HEK293 (cell line): ENCODE measurements at regions not wholly inside any gene's neighbourhood (a gene's known extent, or its start where the extent isn't known, plus 50 kb on each side); places are given as distances from the start of the nearest gene placed in this dataset.

Experiments
- CTCF ChIA-PET: fragments of 350-600 bp; formaldehyde crosslinking; extraction: SDS; loops from one replicate; lab custom pipeline; 2021; ENCODE audit warnings: antibody characterized with exemption; lab: Yijun Ruan, JAX
- POLR2A ChIA-PET: fragments of 300-600 bp; formaldehyde crosslinking; extraction: SDS; loops from one replicate; lab custom pipeline; 2020; ENCODE audit warnings: antibody characterized with exemption, inconsistent platforms; lab: Yijun Ruan, JAX
- H3K27ac ChIP-seq: fragments of 200-500 bp; sonication (Bioruptor generic); 2 replicates; pipeline ENCODE4 v1.5.1; 2014; ENCODE audit warnings: low read depth, low read length, control low read depth, inconsistent platforms; ENCODE audit errors: extremely low read depth
- H3K36me3 ChIP-seq, 2 experiments: fragments of 200-500 bp in 1 of 2; sonication (Bioruptor generic) in 1 of 2; 1 replicate in 1 of 2; 2 replicates in 1 of 2; pipeline ENCODE4 v1.5.1; 2014 to 2017; ENCODE audit warnings: inconsistent platforms in 2 of 2, low read length in 2 of 2; ENCODE audit not compliant: control insufficient read depth in 2 of 2, insufficient read depth in 1 of 2
- H3K4me1 ChIP-seq: fragments of 200-500 bp; sonication (Bioruptor generic); 2 replicates; pipeline ENCODE4 v1.5.1; 2014; ENCODE audit warnings: mild to moderate bottlenecking, low read length, inconsistent platforms; ENCODE audit not compliant: control insufficient read depth, insufficient read depth
- H3K4me3 ChIP-seq: 2 replicates; pipeline ENCODE4 v1.5.1; 2011; ENCODE audit warnings: low read depth, mild to moderate bottlenecking, control low read depth, low read length, moderate library complexity
- H3K9me3 ChIP-seq: fragments of 200-500 bp; sonication (Bioruptor generic); 2 replicates; pipeline ENCODE4 v1.5.1; 2014; ENCODE audit warnings: low read depth, low read length, inconsistent platforms; ENCODE audit not compliant: control insufficient read depth, insufficient read depth
- GLIS2 ChIP-seq: fragments of 450-650 bp; formaldehyde crosslinking; IDR thresholded peaks from 2 replicates; pipeline ENCODE4 v1.5.1; 2016; ENCODE audit warnings: missing biosample characterization, missing genetic modification characterization
- HIC1 ChIP-seq: fragments of 450-650 bp; formaldehyde crosslinking; IDR thresholded peaks from 2 replicates; pipeline ENCODE4 v1.5.1; 2016; ENCODE audit warnings: missing biosample characterization, missing genetic modification characterization
- HOXD13 ChIP-seq: sonication (generic); formaldehyde crosslinking; IDR thresholded peaks from 2 replicates; pipeline ENCODE4 v1.8.0; 2022; ENCODE audit warnings: missing genetic modification reagents, borderline replicate concordance
- RBAK ChIP-seq: fragments of 450-650 bp; formaldehyde crosslinking; IDR thresholded peaks from 2 replicates; pipeline ENCODE4 v1.5.1; 2016; ENCODE audit warnings: missing biosample characterization, missing genetic modification characterization
- ZNF155 ChIP-seq: fragments of 450-650 bp; formaldehyde crosslinking; IDR thresholded peaks from 2 replicates; pipeline ENCODE4 v1.5.1; 2016; ENCODE audit warnings: missing biosample characterization, missing genetic modification characterization
- ZNF184 ChIP-seq: fragments of 450-650 bp; IDR thresholded peaks from 2 replicates; pipeline ENCODE4 v1.5.1; 2018; ENCODE audit warnings: missing biosample characterization, mild to moderate bottlenecking, missing genetic modification characterization
- ZNF335 ChIP-seq: fragments of 450-650 bp; formaldehyde crosslinking; conservative IDR thresholded peaks from 2 replicates; pipeline ENCODE4 v1.5.1; 2016; ENCODE audit warnings: missing biosample characterization, missing genetic modification characterization
- ZNF433 ChIP-seq: fragments of 450-650 bp; formaldehyde crosslinking; IDR thresholded peaks from 2 replicates; pipeline ENCODE4 v1.5.1; 2016; ENCODE audit warnings: missing biosample characterization, missing genetic modification characterization, low read depth
- ZNF560 ChIP-seq: fragments of 450-650 bp; formaldehyde crosslinking; IDR thresholded peaks from 2 replicates; pipeline ENCODE4 v1.5.1; 2017; ENCODE audit warnings: missing biosample characterization, missing genetic modification characterization, borderline replicate concordance
- ZNF660 ChIP-seq: fragments of 450-650 bp; IDR thresholded peaks from 2 replicates; pipeline ENCODE4 v1.5.1; 2018; ENCODE audit warnings: missing biosample characterization, mild to moderate bottlenecking, missing genetic modification characterization
- ZNF76 ChIP-seq: fragments of 450-650 bp; formaldehyde crosslinking; IDR thresholded peaks from 2 replicates; pipeline ENCODE4; 2016; ENCODE audit warnings: low read depth, missing biosample characterization, missing genetic modification characterization, borderline replicate concordance
- ZNF777 ChIP-seq: fragments of 450-650 bp; formaldehyde crosslinking; IDR thresholded peaks from 2 replicates; pipeline ENCODE4 v1.5.1; 2017; ENCODE audit warnings: missing biosample characterization, missing genetic modification characterization, borderline replicate concordance
- TF ChIP-seq, protein P1 (sequence below): fragments of 450-650 bp; formaldehyde crosslinking; IDR thresholded peaks from 2 replicates; pipeline ENCODE4 v1.5.1; 2016; ENCODE audit warnings: missing biosample characterization, missing genetic modification characterization
- TF ChIP-seq, protein P2 (sequence below): fragments of 450-650 bp; formaldehyde crosslinking; IDR thresholded peaks from 2 replicates; pipeline ENCODE4 v1.5.1; 2016; ENCODE audit warnings: missing biosample characterization, missing genetic modification characterization
- TF ChIP-seq, protein P3 (sequence below): fragments of 450-650 bp; formaldehyde crosslinking; IDR thresholded peaks from 2 replicates; pipeline ENCODE4 v1.5.1; 2016; ENCODE audit warnings: missing biosample characterization, missing genetic modification characterization, low read depth
- TF ChIP-seq, protein P4 (sequence below): fragments of 450-650 bp; formaldehyde crosslinking; IDR thresholded peaks from 2 replicates; pipeline ENCODE4 v1.5.1; 2016; ENCODE audit warnings: missing biosample characterization, missing genetic modification characterization, borderline replicate concordance

DNA sequence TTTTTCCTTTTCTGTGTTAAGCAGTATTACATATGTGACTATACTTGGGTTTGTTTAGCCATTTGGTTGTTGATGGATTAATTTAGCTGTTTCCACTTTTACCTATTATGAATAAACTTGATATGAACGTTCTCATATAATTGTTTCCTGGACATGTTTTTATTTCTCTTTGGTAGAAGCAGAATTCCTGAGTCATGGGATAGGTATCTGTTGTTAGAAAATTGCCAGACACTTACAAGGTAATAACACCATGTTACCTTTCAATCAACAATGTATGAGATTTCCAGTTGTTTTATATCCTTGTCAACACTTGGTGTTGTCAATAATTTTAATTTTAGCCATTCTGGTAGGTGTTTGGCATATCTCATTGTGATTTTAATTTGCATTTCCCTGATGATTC lies 475.4 kb downstream of the IGSF11 start:
- POLR2A ChIA-PET: no interaction called here

DNA sequence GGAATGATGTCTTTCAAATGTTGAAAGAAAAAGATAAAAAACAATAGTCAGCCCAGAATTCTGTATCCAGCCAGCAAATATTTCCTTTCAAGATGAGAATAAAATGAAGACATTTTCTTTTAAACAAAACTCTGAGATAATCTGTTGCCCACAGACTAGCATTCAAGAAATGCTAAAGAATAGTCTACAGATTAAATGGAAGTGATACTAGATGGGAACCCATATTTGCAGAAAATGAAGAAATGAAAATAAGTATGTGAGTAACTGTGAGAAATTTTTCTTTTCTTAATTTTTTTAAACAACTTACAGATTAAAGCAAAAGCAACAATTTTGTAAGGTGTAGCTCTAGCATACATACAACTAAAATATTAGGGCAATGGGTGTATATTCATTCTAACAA lies 469.8 kb downstream of the IGSF11 start:
- TF ChIP-seq, protein P1, sequence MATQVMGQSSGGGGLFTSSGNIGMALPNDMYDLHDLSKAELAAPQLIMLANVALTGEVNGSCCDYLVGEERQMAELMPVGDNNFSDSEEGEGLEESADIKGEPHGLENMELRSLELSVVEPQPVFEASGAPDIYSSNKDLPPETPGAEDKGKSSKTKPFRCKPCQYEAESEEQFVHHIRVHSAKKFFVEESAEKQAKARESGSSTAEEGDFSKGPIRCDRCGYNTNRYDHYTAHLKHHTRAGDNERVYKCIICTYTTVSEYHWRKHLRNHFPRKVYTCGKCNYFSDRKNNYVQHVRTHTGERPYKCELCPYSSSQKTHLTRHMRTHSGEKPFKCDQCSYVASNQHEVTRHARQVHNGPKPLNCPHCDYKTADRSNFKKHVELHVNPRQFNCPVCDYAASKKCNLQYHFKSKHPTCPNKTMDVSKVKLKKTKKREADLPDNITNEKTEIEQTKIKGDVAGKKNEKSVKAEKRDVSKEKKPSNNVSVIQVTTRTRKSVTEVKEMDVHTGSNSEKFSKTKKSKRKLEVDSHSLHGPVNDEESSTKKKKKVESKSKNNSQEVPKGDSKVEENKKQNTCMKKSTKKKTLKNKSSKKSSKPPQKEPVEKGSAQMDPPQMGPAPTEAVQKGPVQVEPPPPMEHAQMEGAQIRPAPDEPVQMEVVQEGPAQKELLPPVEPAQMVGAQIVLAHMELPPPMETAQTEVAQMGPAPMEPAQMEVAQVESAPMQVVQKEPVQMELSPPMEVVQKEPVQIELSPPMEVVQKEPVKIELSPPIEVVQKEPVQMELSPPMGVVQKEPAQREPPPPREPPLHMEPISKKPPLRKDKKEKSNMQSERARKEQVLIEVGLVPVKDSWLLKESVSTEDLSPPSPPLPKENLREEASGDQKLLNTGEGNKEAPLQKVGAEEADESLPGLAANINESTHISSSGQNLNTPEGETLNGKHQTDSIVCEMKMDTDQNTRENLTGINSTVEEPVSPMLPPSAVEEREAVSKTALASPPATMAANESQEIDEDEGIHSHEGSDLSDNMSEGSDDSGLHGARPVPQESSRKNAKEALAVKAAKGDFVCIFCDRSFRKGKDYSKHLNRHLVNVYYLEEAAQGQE (tag by site-specific recombination): no peak
- no peak for TF ChIP-seq ZNF560 (tag by site-specific recombination)
- TF ChIP-seq ZNF433 (tag by site-specific recombination): no peak
- TF ChIP-seq GLIS2: no peak
- TF ChIP-seq ZNF777: no peak
- TF ChIP-seq ZNF660 (tag by site-specific recombination): no peak
- no peak for TF ChIP-seq ZNF155
- TF ChIP-seq HOXD13 (CRISPR knock-in tag): no peak
- TF ChIP-seq, protein P2, sequence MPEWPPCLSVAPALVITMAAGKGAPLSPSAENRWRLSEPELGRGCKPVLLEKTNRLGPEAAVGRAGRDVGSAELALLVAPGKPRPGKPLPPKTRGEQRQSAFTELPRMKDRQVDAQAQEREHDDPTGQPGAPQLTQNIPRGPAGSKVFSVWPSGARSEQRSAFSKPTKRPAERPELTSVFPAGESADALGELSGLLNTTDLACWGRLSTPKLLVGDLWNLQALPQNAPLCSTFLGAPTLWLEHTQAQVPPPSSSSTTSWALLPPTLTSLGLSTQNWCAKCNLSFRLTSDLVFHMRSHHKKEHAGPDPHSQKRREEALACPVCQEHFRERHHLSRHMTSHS: no peak
- TF ChIP-seq, protein P3, sequence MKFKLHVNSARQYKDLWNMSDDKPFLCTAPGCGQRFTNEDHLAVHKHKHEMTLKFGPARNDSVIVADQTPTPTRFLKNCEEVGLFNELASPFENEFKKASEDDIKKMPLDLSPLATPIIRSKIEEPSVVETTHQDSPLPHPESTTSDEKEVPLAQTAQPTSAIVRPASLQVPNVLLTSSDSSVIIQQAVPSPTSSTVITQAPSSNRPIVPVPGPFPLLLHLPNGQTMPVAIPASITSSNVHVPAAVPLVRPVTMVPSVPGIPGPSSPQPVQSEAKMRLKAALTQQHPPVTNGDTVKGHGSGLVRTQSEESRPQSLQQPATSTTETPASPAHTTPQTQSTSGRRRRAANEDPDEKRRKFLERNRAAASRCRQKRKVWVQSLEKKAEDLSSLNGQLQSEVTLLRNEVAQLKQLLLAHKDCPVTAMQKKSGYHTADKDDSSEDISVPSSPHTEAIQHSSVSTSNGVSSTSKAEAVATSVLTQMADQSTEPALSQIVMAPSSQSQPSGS (tag by site-specific recombination): no peak
- TF ChIP-seq RBAK (tag by site-specific recombination): no peak
- no peak for TF ChIP-seq ZNF335 (tag by site-specific recombination)
- no peak for TF ChIP-seq HIC1 (tag by site-specific recombination)
- TF ChIP-seq ZNF184 (tag by site-specific recombination): no peak
- no peak for TF ChIP-seq ZNF76 (tag by site-specific recombination)
- Histone ChIP-seq H3K27ac (no peak overlapping the region), H3K9me3 (no peaks in the 10 kb centered on the region), H3K4me3 (no peak overlapping the region), H3K4me1 (no peaks in the 10 kb centered on the region), H3K36me3 (no peaks in the 10 kb centered on the region)
- ChIA-PET POLR2A (no interaction called here), CTCF (no interaction called here)

More for the DNA sequence above, 475.4 kb downstream of the IGSF11 start:
- Histone ChIP-seq H3K36me3 (no peaks in the 10 kb centered on the region), H3K4me1 (no peaks in the 10 kb centered on the region), H3K27ac (no peak overlapping the region), H3K4me3 (no peak overlapping the region), H3K9me3 (no peaks in the 10 kb centered on the region)
- CTCF ChIA-PET: no interaction called here
- TF ChIP-seq, protein P4, sequence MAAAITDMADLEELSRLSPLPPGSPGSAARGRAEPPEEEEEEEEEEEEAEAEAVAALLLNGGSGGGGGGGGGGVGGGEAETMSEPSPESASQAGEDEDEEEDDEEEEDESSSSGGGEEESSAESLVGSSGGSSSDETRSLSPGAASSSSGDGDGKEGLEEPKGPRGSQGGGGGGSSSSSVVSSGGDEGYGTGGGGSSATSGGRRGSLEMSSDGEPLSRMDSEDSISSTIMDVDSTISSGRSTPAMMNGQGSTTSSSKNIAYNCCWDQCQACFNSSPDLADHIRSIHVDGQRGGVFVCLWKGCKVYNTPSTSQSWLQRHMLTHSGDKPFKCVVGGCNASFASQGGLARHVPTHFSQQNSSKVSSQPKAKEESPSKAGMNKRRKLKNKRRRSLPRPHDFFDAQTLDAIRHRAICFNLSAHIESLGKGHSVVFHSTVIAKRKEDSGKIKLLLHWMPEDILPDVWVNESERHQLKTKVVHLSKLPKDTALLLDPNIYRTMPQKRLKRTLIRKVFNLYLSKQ (tag by site-specific recombination): no peak
- TF ChIP-seq, protein P2: no peak
